SKM-1 treated with dmso at 0.1 percent for 144 hours (cell line): ENCODE measurements at regions not wholly inside any gene's neighbourhood (a gene's known extent, or its start where the extent isn't known, plus 50 kb on each side); places are given as distances from the start of the nearest gene placed in this dataset.
A peak's percentile ranks its signal among the peaks of the same experiment; 100 is the strongest.

Source experiments
- DNase-seq: peaks from one replicate; lab custom pipeline; 2025; ENCODE audit not compliant: unreplicated experiment; lab: John Stamatoyannopoulos, UW

DNA sequence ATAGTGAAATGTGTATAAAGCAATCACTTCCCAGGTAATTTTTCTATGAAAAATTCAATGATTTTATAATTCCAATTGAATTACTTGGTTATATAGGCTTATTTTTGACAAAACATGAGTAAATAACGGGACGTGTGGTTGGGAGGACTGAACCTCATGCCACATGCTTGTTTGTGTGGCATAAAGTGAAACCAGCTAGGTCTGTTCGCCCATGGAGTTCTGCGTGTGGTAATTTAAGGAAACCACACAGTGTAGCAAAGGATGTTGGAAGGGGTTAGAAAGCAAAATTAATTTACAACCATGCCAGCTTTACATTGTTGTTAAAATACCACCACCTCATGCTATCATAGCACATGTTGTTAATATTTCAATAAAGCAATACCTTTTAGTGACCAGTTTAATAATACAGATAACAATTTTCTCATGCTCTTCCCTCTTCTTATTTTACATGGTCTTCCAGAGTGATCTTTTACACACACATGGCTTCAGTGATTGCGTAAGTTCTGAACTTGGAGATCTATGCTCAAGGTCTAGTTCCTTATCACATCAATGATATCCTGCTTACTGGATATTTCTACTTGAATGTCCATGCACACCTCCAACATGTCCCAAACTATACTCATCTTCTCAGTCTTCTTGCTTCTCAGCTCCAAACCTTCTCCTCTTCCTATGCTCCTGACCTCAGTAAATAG lies 156.4 kb upstream of the ITGA4 start:
- peak; percentile 76 for DNase-seq

DNA sequence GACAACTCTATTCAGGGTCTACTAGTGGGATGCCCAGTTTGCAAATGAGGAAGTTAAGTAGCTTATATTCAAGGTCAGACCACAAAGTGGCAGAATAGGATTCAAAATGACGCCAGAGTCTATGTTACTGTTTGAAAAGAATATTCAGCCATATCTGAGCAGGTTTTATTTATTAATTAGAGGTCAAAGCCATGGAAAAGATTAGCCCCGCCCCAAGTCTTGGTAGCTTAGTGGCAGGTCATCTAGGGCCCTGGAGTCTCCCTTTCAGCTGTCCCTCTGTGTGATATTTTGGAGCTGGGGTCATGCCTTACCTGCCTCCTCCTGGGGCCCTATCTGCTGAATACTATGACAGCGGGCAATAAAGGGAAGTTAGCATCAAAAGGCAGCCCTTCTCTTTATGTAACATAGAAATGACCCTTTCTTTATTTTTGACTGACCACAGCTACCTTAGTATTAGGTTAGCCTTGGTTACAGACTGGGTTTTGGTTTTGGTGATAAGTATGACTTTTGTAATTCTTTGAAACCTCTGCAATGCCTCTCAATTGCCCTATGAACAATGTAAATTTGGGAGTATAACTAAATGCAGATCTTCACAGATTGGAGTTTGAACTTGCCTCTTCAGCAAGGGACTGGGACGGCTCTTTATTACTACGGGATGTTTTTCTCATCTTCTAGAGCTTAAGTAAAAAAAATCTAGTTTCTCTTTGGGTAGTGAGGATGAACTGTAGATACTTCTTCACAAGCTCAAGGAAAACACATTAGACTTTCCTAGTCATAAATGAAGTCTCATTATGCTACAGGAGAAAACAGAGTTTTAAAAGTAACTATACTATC lies 153.0 kb upstream of the ITGA4 start:
- peak; percentile 83 for DNase-seq

DNA sequence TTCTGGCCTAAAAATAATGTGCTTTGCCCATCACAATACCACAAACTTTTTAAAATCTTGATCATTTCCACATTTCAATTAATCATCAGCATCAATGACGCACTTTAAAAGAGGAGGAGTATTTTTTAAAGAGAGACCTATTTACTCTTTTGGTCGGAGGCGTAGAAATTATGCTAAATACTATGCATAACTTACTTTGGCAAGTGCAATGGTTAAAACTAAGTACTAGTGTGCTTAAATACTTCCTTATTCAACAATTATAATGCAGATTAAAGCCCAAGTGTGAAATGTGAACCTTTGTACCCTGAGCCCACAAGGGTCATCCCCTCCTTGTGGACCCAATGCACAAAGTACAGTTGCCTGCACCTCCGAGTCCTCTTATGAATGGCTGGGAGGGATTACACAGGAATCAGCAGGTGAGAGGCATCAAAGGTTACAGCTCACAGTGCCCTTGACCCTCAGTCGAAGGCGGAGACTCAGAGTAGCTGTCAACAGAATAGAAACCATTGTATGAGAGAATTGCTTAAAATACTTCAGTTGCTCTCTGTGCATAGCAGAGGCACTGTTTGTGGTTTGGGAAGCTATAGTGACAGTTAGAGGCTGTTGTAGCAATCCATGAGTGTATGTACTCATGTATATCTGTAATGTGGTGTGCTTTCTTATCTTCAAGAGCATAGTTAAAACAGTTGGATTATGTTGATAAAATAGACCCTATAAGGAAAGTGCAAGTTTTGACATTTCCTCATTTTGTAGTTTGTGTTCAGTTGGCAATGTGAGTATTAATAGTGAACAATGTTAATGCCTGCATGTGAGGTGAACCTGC lies 151.7 kb upstream of the ITGA4 start:
- peak; percentile 98 for DNase-seq

DNA sequence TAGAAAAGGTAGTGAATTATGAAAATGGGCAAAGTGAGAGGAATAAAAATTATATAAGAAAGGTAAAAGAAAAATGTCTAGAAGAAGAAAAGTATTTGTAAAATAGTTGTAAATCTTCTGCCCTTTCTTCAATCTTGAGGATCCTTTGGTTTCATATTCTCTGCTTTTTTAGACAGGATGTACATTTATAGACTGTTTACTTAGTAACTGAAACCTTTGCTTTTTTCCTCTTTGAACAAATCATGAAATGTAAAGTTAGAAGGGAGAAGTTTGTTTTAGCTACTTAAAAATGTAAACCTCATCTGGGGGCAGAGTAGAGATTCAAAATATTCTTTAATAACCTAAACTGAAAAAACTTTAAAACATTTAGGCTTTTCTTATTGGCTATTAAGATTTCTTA lies 150.4 kb upstream of the ITGA4 start:
- no peak for DNase-seq

DNA sequence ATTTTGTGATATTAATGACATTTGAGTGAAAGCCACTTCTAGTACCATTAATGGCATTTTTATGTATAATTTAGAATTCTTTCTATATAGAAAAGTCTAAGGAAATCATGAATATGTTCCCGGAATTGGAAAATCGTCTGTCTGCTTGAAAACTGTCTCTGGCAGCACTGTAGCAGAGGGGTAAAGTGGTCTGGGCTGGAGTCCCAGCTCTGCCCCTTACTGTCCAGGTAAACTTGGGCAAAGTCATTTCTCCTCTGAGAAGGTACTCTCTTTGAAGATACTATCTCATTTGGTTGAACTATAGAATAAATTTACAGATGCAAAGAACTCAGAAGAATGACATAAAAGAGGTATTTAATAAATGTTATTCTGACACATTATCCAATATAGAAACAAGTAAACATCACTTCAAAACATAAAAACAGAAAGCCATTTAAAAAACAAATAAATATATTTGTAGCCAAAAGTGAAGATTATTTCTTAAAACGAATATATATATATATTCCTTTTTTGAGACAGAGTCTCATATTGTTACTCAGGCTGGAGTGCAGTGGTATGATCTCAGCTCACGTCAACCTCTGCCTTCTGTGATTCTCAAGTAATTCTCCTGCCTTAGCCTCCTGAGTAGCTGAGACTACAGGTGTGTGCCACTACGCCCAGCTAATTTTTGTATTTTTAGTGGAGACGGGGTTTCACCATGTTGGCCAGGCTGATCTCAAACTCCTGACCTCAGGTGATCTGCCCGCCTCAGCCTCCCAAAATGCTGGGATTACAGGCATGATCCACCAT lies 149.8 kb upstream of the ITGA4 start:
- no peak for DNase-seq

DNA sequence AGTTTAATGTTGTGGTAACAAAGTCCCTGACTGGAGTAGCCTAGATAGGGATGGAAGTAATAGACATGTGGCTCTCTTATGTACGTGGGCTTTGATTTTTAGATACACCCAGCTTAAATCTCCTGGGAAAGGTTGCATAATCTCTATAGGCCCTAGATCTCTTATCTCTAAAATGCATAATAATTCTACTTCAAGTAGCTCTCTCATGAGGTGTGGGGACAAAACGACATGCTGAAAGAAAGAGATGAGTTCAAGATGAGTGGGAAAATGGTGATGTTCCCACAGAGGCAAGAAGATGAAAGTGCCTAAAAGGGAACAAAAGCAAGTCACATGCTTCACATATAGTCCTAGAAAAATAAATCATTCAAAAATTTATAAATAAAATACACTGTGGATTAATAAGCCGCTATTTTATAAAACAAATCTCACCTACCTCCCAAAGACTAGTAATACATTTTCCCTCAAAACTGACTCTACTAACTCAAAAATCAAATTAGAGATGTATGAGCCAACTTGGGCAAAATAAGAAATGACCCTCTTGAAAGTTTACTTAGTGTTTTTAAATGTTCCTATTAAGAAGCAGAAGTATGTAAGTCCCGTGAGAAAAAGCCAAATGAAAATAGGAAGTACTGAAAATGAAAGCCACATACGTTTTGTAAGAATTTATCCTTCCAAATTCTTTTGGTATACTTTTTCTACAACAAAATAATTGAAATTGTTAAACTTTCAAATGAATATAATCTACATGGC lies 148.2 kb upstream of the ITGA4 start:
- peak; percentile 83 for DNase-seq

DNA sequence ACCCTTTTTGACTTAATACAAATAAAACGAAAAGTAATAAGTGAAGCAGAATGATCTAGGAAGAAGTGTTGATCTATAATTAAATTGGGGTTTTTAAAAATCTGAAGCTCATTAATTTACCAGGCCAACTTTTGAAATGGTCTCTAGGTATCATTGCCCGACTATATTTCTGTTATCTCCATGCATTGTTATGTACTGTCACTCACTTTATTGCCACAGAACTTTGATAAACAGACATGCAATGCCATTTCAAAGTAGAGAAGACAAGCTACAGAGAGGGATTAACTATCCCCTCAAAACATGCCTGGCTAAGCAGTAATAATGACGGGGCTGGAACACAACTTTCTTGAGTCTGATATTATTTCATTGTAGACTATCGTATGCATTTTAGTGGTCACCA lies 147.6 kb upstream of the ITGA4 start:
- peak; percentile 28 for DNase-seq

DNA sequence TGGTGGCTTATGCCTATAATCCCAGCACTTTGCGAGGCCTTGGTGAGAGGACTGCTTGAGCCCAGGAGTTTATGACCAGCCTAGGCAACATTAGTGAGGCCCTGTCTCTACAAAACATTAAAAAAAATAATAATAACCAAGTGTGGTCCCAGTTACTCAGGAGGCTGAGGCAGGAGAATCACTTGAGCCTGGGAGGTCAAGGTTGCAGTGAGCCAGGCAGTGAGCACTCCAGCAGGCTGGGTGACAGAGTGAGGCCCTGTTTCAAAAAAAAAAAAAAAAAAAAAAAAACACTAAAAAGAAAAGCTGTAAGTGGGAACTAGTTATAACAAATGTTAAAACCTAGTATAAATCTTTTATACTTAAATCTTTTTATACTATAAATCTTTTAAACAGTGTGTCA lies 146.2 kb upstream of the ITGA4 start:
- no peak for DNase-seq

DNA sequence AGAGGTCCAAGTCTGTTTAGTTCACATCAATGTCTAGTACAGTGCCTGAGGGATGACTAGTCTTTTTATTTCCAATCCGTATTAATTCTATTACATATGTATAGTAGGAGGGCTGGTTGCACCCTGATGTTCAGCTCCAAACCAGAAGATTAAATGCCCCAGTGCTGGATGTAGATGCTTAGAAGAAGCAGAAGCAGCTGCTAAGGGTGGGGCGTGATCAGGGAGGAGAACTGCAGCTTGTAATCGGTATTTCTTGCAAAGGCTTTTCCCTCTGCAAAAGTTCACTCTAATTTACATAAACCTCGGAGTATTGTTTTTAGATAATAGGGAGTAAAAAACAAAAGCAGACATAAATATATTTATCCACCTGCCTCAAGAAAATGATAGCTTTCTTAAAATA lies 145.3 kb upstream of the ITGA4 start:
- no peak for DNase-seq

DNA sequence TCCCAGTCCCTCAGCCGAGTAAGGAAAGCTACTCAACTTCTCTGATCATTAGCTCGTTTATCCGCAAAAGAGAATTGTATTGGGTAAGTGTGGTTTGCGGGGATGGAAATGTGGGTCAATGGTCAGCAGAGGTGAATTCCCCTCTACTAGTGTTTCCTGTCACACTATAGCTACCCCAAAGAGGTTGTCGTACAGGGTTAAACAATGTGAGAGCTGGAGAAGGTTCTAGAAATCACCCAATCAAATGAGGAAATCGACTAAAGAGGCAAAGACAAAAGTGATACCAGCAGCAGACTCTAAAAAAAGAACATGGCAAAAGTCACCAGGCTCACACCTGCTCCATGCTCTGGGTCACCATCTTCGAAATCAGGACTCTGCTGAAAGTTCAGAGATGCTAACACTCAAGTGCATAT lies 144.7 kb upstream of the ITGA4 start:
- DNase-seq, result no peak

DNA sequence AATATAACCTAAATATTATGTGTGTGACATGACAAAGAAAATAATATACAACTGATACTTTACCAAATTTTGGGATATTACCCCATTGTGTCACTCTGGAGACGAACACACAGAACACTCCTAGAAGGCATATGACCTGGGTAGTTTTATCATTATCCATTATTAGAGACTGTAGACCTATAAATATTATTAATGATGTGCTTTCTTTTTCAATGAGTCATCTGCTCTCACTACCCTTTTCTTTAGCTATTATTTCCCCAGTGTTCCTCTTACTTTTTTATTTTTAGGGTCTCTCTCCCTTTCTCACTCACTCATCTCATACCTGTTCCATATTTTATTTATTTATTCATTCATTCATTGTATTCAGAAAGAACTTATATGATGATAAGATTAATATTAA lies 143.3 kb upstream of the ITGA4 start:
- DNase-seq, result no peak

DNA sequence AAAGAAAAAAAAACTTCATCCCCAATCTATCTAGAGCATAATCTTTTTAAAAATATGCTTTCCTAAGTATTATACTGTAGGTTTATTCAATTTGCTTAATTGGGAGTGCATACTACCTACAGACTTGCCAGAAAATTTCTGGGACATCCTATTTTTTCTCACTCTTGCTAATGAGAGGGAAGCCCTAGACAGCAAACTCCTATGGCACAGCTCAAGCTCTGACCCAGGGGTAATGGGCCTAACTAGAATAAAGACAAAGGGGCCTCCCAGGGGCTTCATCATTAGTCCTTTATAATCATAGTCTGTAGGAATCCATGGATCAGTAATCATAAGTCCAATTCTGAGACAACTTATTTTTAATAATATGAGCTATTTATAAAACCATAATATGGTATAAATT lies 142.6 kb upstream of the ITGA4 start:
- DNase-seq, result no peak

DNA sequence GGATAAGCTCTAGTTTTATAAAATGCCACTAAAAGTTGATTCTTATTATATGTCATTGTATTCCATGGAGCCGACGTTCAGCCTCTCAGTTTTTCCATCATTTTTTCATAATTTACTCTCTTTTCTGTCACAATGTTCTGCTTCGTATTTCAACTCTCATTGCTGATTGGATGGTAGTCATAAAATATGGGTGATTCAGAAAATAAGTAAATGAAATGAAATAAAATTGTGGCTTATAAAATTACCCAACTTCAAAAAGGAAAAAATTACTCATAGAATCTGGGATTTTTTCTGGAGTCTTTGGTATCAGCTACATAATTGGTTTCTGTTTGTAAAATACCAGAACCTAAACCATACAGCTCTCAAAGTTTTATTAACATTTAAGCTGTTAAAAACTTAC lies 139.7 kb upstream of the ITGA4 start:
- DNase-seq, result no peak

DNA sequence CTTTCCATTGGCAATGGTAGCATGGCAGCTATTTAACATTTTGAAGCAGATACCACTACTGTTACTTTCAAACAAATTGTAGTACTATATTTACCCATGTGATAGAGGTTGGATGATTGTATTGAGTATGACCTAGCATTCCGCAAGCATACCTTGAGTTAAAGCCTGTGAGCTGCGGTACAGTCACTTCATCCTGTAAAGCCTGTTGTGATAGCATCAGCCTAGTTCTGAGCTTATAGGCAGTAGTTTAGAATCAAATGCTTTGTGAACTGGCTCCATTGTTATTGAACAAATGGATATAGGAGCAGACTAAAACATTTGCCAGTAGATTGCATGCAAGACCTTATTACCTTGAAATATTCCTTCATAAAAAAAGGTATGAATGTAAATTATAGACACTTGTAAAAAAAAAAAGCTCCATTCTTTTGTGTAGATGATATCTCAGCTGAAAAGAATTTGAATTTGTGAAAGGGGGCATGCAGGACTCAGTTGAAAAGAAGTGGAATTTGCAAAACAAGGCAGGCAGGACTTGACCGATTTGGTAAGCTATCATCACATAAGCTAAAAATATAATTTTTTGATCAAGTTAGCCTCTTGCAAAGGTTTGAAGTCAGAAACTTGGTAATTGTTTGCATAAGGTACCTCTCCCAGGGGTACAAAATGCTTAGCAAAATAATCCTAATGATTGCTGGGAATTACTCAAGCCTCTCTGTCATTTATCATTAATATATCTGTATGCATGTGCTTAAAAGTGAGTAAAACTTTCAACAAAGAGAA lies 138.5 kb upstream of the ITGA4 start:
- no peak for DNase-seq

DNA sequence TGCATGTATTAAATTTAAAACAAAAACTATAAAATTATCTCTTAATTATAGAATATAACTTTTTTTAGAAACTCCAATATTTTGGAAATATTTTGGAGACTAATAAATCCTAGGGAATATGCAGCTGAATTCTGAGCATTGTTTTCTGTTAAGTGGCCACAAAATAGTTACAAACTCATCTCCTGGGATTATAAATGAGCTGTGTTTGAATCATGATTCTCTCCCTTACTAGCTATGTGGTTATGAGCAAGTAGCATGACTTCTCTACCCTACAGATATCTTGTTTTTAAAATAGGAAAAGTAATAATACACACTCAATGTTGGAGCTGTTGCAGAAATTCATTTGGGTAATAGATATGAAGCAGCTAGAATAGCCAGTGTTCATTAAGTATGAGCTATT lies 137.9 kb upstream of the ITGA4 start:
- no peak for DNase-seq

DNA sequence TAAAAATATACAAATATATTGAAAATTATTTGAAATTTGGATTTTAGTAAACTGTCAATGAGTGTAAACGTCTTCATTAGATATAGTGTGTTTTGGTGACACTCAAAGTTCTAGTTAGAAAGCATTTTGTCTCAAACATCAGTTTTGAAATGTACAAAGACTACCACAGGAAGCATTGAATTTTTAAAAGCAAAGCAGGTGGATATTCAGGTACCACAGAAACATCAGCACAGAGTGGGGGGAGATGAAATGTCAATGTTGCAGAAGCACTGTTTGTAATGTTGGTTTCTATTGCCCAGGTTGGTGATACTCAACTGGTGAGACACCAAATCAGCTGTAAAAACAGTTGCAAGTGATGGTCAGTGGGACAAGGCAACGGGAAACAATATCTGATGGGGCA lies 136.5 kb upstream of the ITGA4 start:
- no peak for DNase-seq

DNA sequence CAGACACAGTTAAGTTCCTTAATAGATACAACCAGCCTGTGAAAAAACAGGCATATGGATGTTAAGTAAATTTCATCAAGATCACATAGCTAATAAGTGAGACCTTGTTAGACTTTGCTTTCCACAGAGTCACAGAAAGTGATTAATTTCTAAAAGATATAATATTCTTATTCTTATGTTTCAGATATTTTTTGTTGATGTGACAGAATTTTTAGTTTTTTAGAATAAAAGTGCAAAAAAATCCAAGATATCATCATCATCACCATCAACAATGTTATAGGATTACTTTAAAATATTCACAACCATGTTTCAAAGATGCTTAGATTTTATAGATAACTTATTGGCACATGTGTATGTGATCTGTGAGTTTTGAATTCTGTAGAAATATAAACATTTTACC lies 132.3 kb upstream of the ITGA4 start:
- DNase-seq, result no peak

DNA sequence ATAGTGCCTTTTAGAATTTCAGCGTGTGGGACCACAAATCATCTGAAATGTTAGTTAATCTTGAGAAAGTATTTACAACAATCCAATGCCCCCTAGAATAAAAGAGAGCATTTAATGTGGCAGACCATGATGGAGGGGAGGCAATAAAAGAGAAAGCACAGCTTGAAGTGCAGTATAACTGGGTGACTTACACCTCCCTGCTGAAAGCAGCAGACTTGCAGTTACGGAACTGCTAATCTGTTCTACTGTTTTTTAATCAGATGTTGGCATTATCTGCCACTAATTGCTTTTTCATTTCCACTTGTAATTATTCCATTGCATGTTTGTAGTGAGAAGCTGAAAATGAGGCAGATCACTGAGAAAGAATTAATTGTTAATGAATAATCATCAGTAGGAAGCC lies 130.5 kb upstream of the ITGA4 start:
- no peak for DNase-seq

DNA sequence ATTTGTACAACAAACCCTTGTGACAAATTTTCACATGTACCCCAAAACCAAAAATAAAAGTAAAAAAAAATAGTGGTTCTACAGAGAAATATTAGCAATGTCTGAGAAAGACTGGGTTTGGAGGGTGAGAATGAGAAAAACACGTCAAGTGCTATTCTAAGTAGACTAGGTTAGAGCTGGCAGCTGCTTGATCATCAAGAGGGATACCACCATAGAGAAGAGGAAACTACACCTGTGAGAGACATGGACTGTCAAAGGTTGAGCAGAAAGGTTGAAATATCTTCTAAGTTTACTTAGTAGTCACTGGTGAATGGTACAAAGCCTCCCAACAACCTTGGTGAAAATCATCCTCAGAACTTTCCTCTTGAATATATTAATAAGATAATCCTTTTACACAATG lies 126.9 kb upstream of the ITGA4 start:
- DNase-seq, result no peak
